HCT116 (cell line): ENCODE measurements at regions not wholly inside any gene's neighbourhood (a gene's known extent, or its start where the extent isn't known, plus 50 kb on each side); places are given as distances from the start of the nearest gene placed in this dataset.

ENCODE experiments used
- ATAC-seq: fragments of 200-7000 bp; cut with Tn5 transposase; 2 replicates; pipeline ENCODE4 v1.9.1; 2020; ENCODE audit warnings: mild to moderate bottlenecking, moderate library complexity
- BruUV-seq: library from RNA; stranded (reverse); fragments of 400-500 nt; replicated peaks from 2 replicates; lab custom pipeline; 2021; lab: Mats Ljungman, UMichigan
- CTCF ChIA-PET: fragments of 300-600 bp; sonication (Branson Sonifier 250); formaldehyde crosslinking; loops from one replicate; lab custom pipeline; 2021; ENCODE audit warnings: antibody characterized with exemption; lab: Charles Lee
- POLR2A ChIA-PET: fragments of 300-600, 350-600 bp; sonication (Branson Sonifier 250); formaldehyde crosslinking; loops from one replicate; lab custom pipeline; 2021; ENCODE audit warnings: antibody characterized with exemption; lab: Charles Lee
- RAD21 ChIA-PET, 2 experiments: fragments of 300-600 bp; sonication (Branson Sonifier 250); formaldehyde crosslinking; loops; one replicate each; lab custom pipeline; 2023; ENCODE audit warnings: low total read pairs in 2 of 2; ENCODE audit not compliant: uncharacterized antibody in 2 of 2, unreplicated experiment in 2 of 2, low non-redundant PET in 1 of 2; lab: Charles Lee
- DNase-seq: peaks from one replicate; pipeline ENCODE4 v3.0.0-alpha.2; 2010; ENCODE audit warnings: low read depth, low spot score
- H2AFZ ChIP-seq: fragments of 200-600 bp; shearing (Covaris generic), sonication (generic); 2 replicates; pipeline ENCODE4 v1.6.1; 2017; ENCODE audit warnings: low read depth, mixed run types, mixed read lengths, antibody characterized with exemption, low read length; ENCODE audit not compliant: poor library complexity, severe bottlenecking
- H3K27ac ChIP-seq: 2 replicates; pipeline ENCODE4 v1.5.1; 2012; ENCODE audit warnings: low read depth, low read length
- H3K27me3 ChIP-seq: fragments of 200-600 bp; sonication (generic); 2 replicates; pipeline ENCODE4 v1.6.1; 2016; ENCODE audit warnings: mixed run types, low read length, mixed read lengths; ENCODE audit not compliant: insufficient read depth
- H3K36me3 ChIP-seq, 2 experiments: fragments of 200-500 bp in 1 of 2; fragments of 200-600 bp in 1 of 2; sonication (Bioruptor generic) in 1 of 2; sonication (generic) in 1 of 2; 2 replicates each; pipeline versions ENCODE4 v1.5.1 to v1.6.1; 2014 to 2016; ENCODE audit warnings: low read length in 2 of 2, inconsistent platforms in 1 of 2, mixed read lengths in 1 of 2, mixed run types in 1 of 2; ENCODE audit not compliant: insufficient read depth in 2 of 2, control insufficient read depth in 1 of 2
- H3K4me1 ChIP-seq, 2 experiments: fragments of 200-600 bp in 1 of 2; sonication (generic) in 1 of 2; 2 replicates each; pipeline versions ENCODE4 v1.5.1 to v1.6.1; 2012 to 2017; ENCODE audit warnings: low read length in 2 of 2, inconsistent platforms in 1 of 2, mild to moderate bottlenecking in 1 of 2, mixed read lengths in 1 of 2, mixed run types in 1 of 2, moderate library complexity in 1 of 2; ENCODE audit not compliant: insufficient read depth in 2 of 2, control insufficient read depth in 1 of 2
- H3K4me2 ChIP-seq: fragments of 200-600 bp; sonication (generic); 2 replicates; pipeline ENCODE4 v1.6.1; 2017; ENCODE audit warnings: mixed run types, low read length, mixed read lengths
- H3K4me3 ChIP-seq, 2 experiments: fragments of 200-600 bp in 1 of 2; sonication (generic) in 1 of 2; replicated peaks in 1 of 2; 2 replicates each; pipeline ENCODE4 v1.5.1; 2011 to 2016; ENCODE audit warnings: low read length in 2 of 2, control low read depth in 1 of 2, low read depth in 1 of 2, mild to moderate bottlenecking in 1 of 2, mixed read lengths in 1 of 2, mixed run types in 1 of 2
- H3K79me2 ChIP-seq: fragments of 200-600 bp; sonication (generic); 2 replicates; pipeline ENCODE4 v1.6.1; 2017; ENCODE audit warnings: mild to moderate bottlenecking, mixed run types, low read length, moderate library complexity, mixed read lengths; ENCODE audit not compliant: insufficient read depth
- H3K9ac ChIP-seq: fragments of 200-600 bp; sonication (generic); 2 replicates; pipeline ENCODE4 v1.6.1; 2016; ENCODE audit warnings: low read length, mixed read lengths
- H3K9me2 ChIP-seq: fragments of 200-600 bp; sonication (generic), shearing (Covaris generic); 2 replicates; pipeline ENCODE4 v1.6.1; 2017; ENCODE audit warnings: mixed run types, mild to moderate bottlenecking, moderate library complexity; ENCODE audit not compliant: insufficient read depth
- H3K9me3 ChIP-seq, 2 experiments: fragments of 200-500 bp in 1 of 2; fragments of 200-600 bp in 1 of 2; sonication (Bioruptor generic) in 1 of 2; sonication (generic) in 1 of 2; 2 replicates each; pipeline ENCODE4 v1.6.1; 2014 to 2017; ENCODE audit warnings: low read length in 2 of 2, mixed read lengths in 2 of 2, inconsistent platforms in 1 of 2, low read depth in 1 of 2, mild to moderate bottlenecking in 1 of 2, mixed run types in 1 of 2, moderate library complexity in 1 of 2; ENCODE audit not compliant: control insufficient read depth in 1 of 2, insufficient read depth in 1 of 2
- H4K20me1 ChIP-seq: fragments of 200-600 bp; sonication (generic), shearing (Covaris generic); 2 replicates; pipeline ENCODE4 v1.6.1; 2017; ENCODE audit warnings: mixed run types, mild to moderate bottlenecking, moderate library complexity; ENCODE audit not compliant: insufficient read depth
- ATF3 ChIP-seq: IDR thresholded peaks from 2 replicates; pipeline ENCODE4 v1.6.1; 2012
- CBX3 ChIP-seq: IDR thresholded peaks from 2 replicates; pipeline ENCODE4 v1.6.1; 2012; ENCODE audit warnings: low read depth
- EGR1 ChIP-seq: IDR thresholded peaks from 2 replicates; pipeline ENCODE4 v1.6.1; 2012; ENCODE audit warnings: low read depth
- ELF1 ChIP-seq: IDR thresholded peaks from 2 replicates; pipeline ENCODE4 v1.6.1; 2012; ENCODE audit warnings: low read depth, borderline replicate concordance
- EZH2 ChIP-seq: fragments of 200-600 bp; sonication (generic); IDR thresholded peaks from 2 replicates; pipeline ENCODE4 v1.6.1; 2017; ENCODE audit warnings: antibody characterized with exemption, mixed run types
- RAD21 ChIP-seq: IDR thresholded peaks from 2 replicates; pipeline ENCODE4 v1.6.1; 2012; ENCODE audit warnings: low read depth, mild to moderate bottlenecking
- ZBTB33 ChIP-seq: IDR thresholded peaks from 2 replicates; pipeline ENCODE4 v1.6.1; 2011; ENCODE audit warnings: mild to moderate bottlenecking, low read length, moderate library complexity; ENCODE audit not compliant: insufficient replicate concordance; ENCODE audit errors: extremely low read depth
- ZNF274 ChIP-seq: fragments of 200-500 bp; sonication (Bioruptor generic); IDR thresholded peaks from 2 replicates; pipeline ENCODE4 v1.6.1; 2014; ENCODE audit warnings: mild to moderate bottlenecking, low read depth, low read length, inconsistent platforms
- intact Hi-C: fragments of 100-400 bp; cut with micrococcal nuclease; formaldehyde crosslinking; loops from 2 replicates; pipeline ENCODE4 v1.10.0; 2022

- BruUV-seq = no TSS peak
Observed at GRCh38 chr3:34361921-34362320, 563.5 kb downstream of the PDCD6IP start.

More at GRCh38 chr3:34361921-34362320, 563.5 kb downstream of the PDCD6IP start:
- Histone ChIP-seq H2AFZ (no peak overlapping the region), H3K79me2 (no peaks in the 10 kb centered on the region), H3K27ac (no peak overlapping the region), H4K20me1 (no peaks in the 10 kb centered on the region), H3K4me2 (no peak overlapping the region), H3K9me3 (no peaks in the 10 kb centered on the region), H3K4me3 (no peak overlapping the region), H3K9ac (no peak overlapping the region), H3K4me1 (no peaks in the 10 kb centered on the region), H3K36me3 (no peaks in the 10 kb centered on the region), H3K9me2 (no peaks in the 10 kb centered on the region), H3K27me3 (no peaks in the 10 kb centered on the region)
- no peak for DNase-seq
- ChIA-PET CTCF (no interaction called here), POLR2A (no interaction called here), RAD21 (no interaction called here)
- no peak for TF ChIP-seq ZNF274
- no peak for TF ChIP-seq ATF3
- TF ChIP-seq ZBTB33 = no peak
- no peak for TF ChIP-seq ELF1
- no peak for TF ChIP-seq RAD21
- no peak for TF ChIP-seq CBX3
- no peak for TF ChIP-seq EGR1
- TF ChIP-seq EZH2 = no peak
- ATAC-seq = no peak
- intact Hi-C loops = no loop called here
